Natural killer cell (primary cell): ENCODE measurements at regions not wholly inside any gene's neighbourhood (a gene's known extent, or its start where the extent isn't known, plus 50 kb on each side); places are given as distances from the start of the nearest gene placed in this dataset.

ENCODE experiments used
- ATAC-seq, 3 donors: fragments of 150-1000 bp in 2 of 3; fragments of 200-7000 bp in 1 of 3; cut with Tn5 transposase; 1 replicate in 1 of 3; 2 replicates in 2 of 3; pipeline ENCODE4 v1.10.0; 2021; ENCODE audit warnings: mild to moderate bottlenecking in 2 of 3, moderate library complexity in 2 of 3
- DNase-seq, 2 donors: peaks; one replicate each; pipeline versions ENCODE4 v3.0.0 to v3.0.0-alpha.2; 2013 to 2021; ENCODE audit warnings: mixed read lengths in 1 of 2
- H3K27ac ChIP-seq: one replicate; pipeline ENCODE4 v1.5.1; 2013; ENCODE audit warnings: mild to moderate bottlenecking, low read length
- H3K27me3 ChIP-seq: one replicate; pipeline ENCODE4 v1.6.1; 2013; ENCODE audit warnings: low read length; ENCODE audit not compliant: control insufficient read depth, insufficient read depth
- H3K36me3 ChIP-seq: one replicate; pipeline ENCODE4 v1.6.1; 2013; ENCODE audit warnings: low read length; ENCODE audit not compliant: control insufficient read depth, insufficient read depth
- H3K4me1 ChIP-seq: one replicate; pipeline ENCODE4 v1.6.1; 2013; ENCODE audit warnings: low read length; ENCODE audit not compliant: control insufficient read depth, insufficient read depth
- H3K4me3 ChIP-seq: one replicate; pipeline ENCODE4 v1.5.1; 2013; ENCODE audit warnings: low read length
- H3K9me3 ChIP-seq: one replicate; pipeline ENCODE4 v1.6.1; 2013; ENCODE audit warnings: low read length; ENCODE audit not compliant: control insufficient read depth, insufficient read depth
- H3K27ac Mint-ChIP-seq, 2 donors: one replicate each; pipeline ENCODE4 v1.8.0; 2022; ENCODE audit warnings: mild to moderate bottlenecking in 2 of 2, mixed read lengths in 2 of 2, moderate library complexity in 1 of 2
- H3K27me3 Mint-ChIP-seq, 2 donors: one replicate each; pipeline ENCODE4 v1.8.0; 2022; ENCODE audit warnings: low read depth in 2 of 2, mixed read lengths in 2 of 2
- H3K36me3 Mint-ChIP-seq: one replicate; pipeline ENCODE4 v1.8.0; 2022; ENCODE audit warnings: mixed read lengths
- H3K4me1 Mint-ChIP-seq, 2 donors: one replicate each; pipeline ENCODE4 v1.8.0; 2022; ENCODE audit warnings: mixed read lengths in 2 of 2
- H3K4me3 Mint-ChIP-seq: one replicate; pipeline ENCODE4 v1.8.0; 2022; ENCODE audit warnings: mild to moderate bottlenecking, moderate library complexity, mixed read lengths
- H3K9me3 Mint-ChIP-seq, 2 donors: one replicate each; pipeline ENCODE4 v1.8.0; 2022; ENCODE audit warnings: mixed read lengths in 2 of 2
- CTCF ChIP-seq: fragments of 200-600 bp; IDR thresholded peaks from one replicate; pipeline ENCODE4 v1.8.0; 2022; ENCODE audit warnings: antibody characterized with exemption
- WGBS: methylation state at CpG from one replicate; pipeline ENCODE4 v1.1.7; 2013; ENCODE audit warnings: missing lambda C conversion rate; ENCODE audit not compliant: insufficient coverage; 5-methylcytosine and 5-hydroxymethylcytosine counted together
- intact Hi-C: fragments of 100-400 bp; cut with micrococcal nuclease; formaldehyde crosslinking; loops from one replicate; pipeline ENCODE4 v1.14.2; 2022

GRCh38 chr6:140779341-140779740 lies 1353.4 kb upstream of the GJE1 start:
- H3K9me3 ChIP-seq: no peaks in the 10 kb centered on the region
- no peak overlapping the region for H3K27ac Mint-ChIP-seq
- no peaks in the 10 kb centered on the region for H3K36me3 Mint-ChIP-seq
- DNase-seq: no peak
- ATAC-seq: no peak
- peaks cover 4% of the 10 kb centered on the region in 2 donors for H3K4me1 Mint-ChIP-seq
- no peaks in the 10 kb centered on the region for H3K27me3 Mint-ChIP-seq
- intact Hi-C loops: no loop called here
- no peak overlapping the region for H3K4me3 Mint-ChIP-seq
- H3K4me3 ChIP-seq: no peak overlapping the region
- peaks cover 0 to 3% of the 10 kb centered on the region in 2 donors for H3K9me3 Mint-ChIP-seq
- TF ChIP-seq CTCF: no peak
- 75% methylated on average over 1 of the region's 2 CpGs for WGBS
- H3K36me3 ChIP-seq: no peaks in the 10 kb centered on the region
- no peaks in the 10 kb centered on the region for H3K4me1 ChIP-seq
- no peak overlapping the region for H3K27ac ChIP-seq
- no peaks in the 10 kb centered on the region for H3K27me3 ChIP-seq

- Mint-ChIP-seq H3K4me3 (no peak overlapping the region), H3K27me3 (no peaks in the 10 kb centered on the region), H3K4me1 (peaks cover 8 to 9% of the 10 kb centered on the region in 2 donors), H3K27ac (no peak overlapping the region), H3K36me3 (no peaks in the 10 kb centered on the region), H3K9me3 (peaks cover 0 to 3% of the 10 kb centered on the region in 2 donors)
- H3K27ac ChIP-seq: no peak overlapping the region
- ATAC-seq (no peak), DNase-seq (no peak)
- no peaks in the 10 kb centered on the region for H3K27me3 ChIP-seq
- WGBS: no CpG with 5 or more reads among the region's 4 CpGs
- no peaks in the 10 kb centered on the region for H3K4me1 ChIP-seq
- H3K9me3 ChIP-seq: no peaks in the 10 kb centered on the region
- no peak for TF ChIP-seq CTCF
- intact Hi-C loops: no loop called here
- no peak overlapping the region for H3K4me3 ChIP-seq
- H3K36me3 ChIP-seq: no peaks in the 10 kb centered on the region
Measured at GRCh38 chr6:140777780-140778179, 1354.9 kb upstream of the GJE1 start.

- no peaks in the 10 kb centered on the region for H3K27me3 Mint-ChIP-seq
- H3K4me3 Mint-ChIP-seq: no peak overlapping the region
- H3K4me1 Mint-ChIP-seq: peaks cover 8 to 9% of the 10 kb centered on the region in 2 donors
- DNase-seq (no peak), ATAC-seq (no peak)
- WGBS: 0% methylated on average over 1 of the region's 3 CpGs
- H3K27ac Mint-ChIP-seq: no peak overlapping the region
- no peak for TF ChIP-seq CTCF
- H3K9me3 Mint-ChIP-seq: peaks cover 0 to 3% of the 10 kb centered on the region in 2 donors
- H3K36me3 Mint-ChIP-seq: no peaks in the 10 kb centered on the region
- no peaks in the 10 kb centered on the region for H3K27me3 ChIP-seq
- H3K36me3 ChIP-seq: no peaks in the 10 kb centered on the region
- H3K27ac ChIP-seq: no peak overlapping the region
- H3K4me1 ChIP-seq: no peaks in the 10 kb centered on the region
- intact Hi-C loops: no loop called here
- H3K4me3 ChIP-seq: no peak overlapping the region
- no peaks in the 10 kb centered on the region for H3K9me3 ChIP-seq
Measured at GRCh38 chr6:140775061-140775460, 1357.7 kb upstream of the GJE1 start.

- no peak for TF ChIP-seq CTCF
- intact Hi-C loops: no loop called here
- DNase-seq (no peak), ATAC-seq (peak; percentile 80 to 94 (median 84))
- Histone ChIP-seq H3K9me3 (no peaks in the 10 kb centered on the region), H3K4me3 (no peak overlapping the region), H3K27ac (no peak overlapping the region), H3K27me3 (no peaks in the 10 kb centered on the region), H3K36me3 (no peaks in the 10 kb centered on the region), H3K4me1 (no peaks in the 10 kb centered on the region)
- 53% methylated on average over 3 of the region's 3 CpGs for WGBS
- peaks cover 8 to 9% of the 10 kb centered on the region in 2 donors for H3K4me1 Mint-ChIP-seq
- no peak overlapping the region for H3K4me3 Mint-ChIP-seq
- H3K27me3 Mint-ChIP-seq: no peaks in the 10 kb centered on the region
- no peak overlapping the region for H3K27ac Mint-ChIP-seq
- peaks cover 0 to 3% of the 10 kb centered on the region in 2 donors for H3K9me3 Mint-ChIP-seq
- H3K36me3 Mint-ChIP-seq: no peaks in the 10 kb centered on the region
Measured at GRCh38 chr6:140774080-140774505, 1358.6 kb upstream of the GJE1 start.
